HepG2 (cell line): ENCODE measurements at regions not wholly inside any gene's neighbourhood (a gene's known extent, or its start where the extent isn't known, plus 50 kb on each side); places are given as distances from the start of the nearest gene placed in this dataset.

Experiments
- JUND ChIP-seq: sonication (generic); formaldehyde crosslinking; IDR thresholded peaks from 2 replicates; pipeline ENCODE4 v1.8.0; 2022; ENCODE audit warnings: mild to moderate bottlenecking, missing genetic modification reagents
- KLF16 ChIP-seq, 2 experiments: sonication (generic) in 1 of 2; formaldehyde crosslinking in 1 of 2; IDR thresholded peaks; 2 replicates each; pipeline versions ENCODE4 v1.6.1 to v1.8.0; 2016 to 2023; ENCODE audit warnings: missing genetic modification reagents in 2 of 2, missing compliant biosample characterization in 1 of 2
- MEIS2 ChIP-seq: sonication (generic); formaldehyde crosslinking; IDR thresholded peaks from 2 replicates; pipeline ENCODE4 v1.9.0; 2021; ENCODE audit warnings: mild to moderate bottlenecking, missing genetic modification reagents
- MTERF4 ChIP-seq: sonication (generic); formaldehyde crosslinking; IDR thresholded peaks from 2 replicates; pipeline ENCODE4 v1.8.0; 2023; ENCODE audit warnings: mild to moderate bottlenecking, missing genetic modification reagents
- POLR2A ChIP-seq, 2 experiments: IDR thresholded peaks; 2 replicates each; pipeline ENCODE4 v1.6.1; 2011; ENCODE audit warnings: low read depth in 2 of 2, low read length in 2 of 2, mild to moderate bottlenecking in 1 of 2, moderate library complexity in 1 of 2; ENCODE audit not compliant: insufficient read depth in 1 of 2
- SIN3B ChIP-seq: fragments of 150-350 bp; IDR thresholded peaks from 2 replicates; pipeline ENCODE4 v1.6.1; 2014; ENCODE audit warnings: low read length
- SP2 ChIP-seq: sonication (generic); formaldehyde crosslinking; IDR thresholded peaks from 2 replicates; pipeline ENCODE4 v1.5.1; 2020; ENCODE audit warnings: mild to moderate bottlenecking, missing genetic modification reagents
- TF ChIP-seq, protein P1 (sequence below): sonication (generic); formaldehyde crosslinking; IDR thresholded peaks from 2 replicates; pipeline ENCODE4 v1.4.0; 2020; ENCODE audit warnings: missing genetic modification reagents, mild to moderate bottlenecking, borderline replicate concordance

GRCh38 chr7:70986297-70986696 is 145.6 kb upstream of the GALNT17 start:
- TF ChIP-seq MEIS2 (no peak), KLF16 (CRISPR knock-in tag; IDR thresholded peaks at IDR 0.05) (no peak), SP2 (no peak), SIN3B (no peak), MTERF4 (CRISPR knock-in tag) (no peak), POLR2A (IDR thresholded peaks at IDR 0.05; ENCODE audit: insufficient read depth in 1 of 2, low read depth in 2 of 2, low read length in 2 of 2) (no peak), JUND (CRISPR knock-in tag) (no peak)
- TF ChIP-seq, protein P1, sequence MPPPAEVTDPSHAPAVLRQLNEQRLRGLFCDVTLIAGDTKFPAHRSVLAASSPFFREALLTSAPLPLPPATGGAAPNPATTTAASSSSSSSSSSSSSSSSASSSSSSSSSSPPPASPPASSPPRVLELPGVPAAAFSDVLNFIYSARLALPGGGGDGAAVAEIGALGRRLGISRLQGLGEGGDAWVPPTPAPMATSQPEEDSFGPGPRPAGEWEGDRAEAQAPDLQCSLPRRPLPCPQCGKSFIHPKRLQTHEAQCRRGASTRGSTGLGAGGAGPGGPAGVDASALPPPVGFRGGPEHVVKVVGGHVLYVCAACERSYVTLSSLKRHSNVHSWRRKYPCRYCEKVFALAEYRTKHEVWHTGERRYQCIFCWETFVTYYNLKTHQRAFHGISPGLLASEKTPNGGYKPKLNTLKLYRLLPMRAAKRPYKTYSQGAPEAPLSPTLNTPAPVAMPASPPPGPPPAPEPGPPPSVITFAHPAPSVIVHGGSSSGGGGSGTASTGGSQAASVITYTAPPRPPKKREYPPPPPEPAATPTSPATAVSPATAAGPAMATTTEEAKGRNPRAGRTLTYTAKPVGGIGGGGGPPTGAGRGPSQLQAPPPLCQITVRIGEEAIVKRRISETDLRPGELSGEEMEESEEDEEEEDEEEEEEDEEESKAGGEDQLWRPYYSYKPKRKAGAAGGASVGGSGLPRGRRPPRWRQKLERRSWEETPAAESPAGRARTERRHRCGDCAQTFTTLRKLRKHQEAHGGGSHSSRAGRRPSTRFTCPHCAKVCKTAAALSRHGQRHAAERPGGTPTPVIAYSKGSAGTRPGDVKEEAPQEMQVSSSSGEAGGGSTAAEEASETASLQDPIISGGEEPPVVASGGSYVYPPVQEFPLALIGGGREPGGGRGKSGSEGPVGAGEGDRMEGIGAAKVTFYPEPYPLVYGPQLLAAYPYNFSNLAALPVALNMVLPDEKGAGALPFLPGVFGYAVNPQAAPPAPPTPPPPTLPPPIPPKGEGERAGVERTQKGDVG (CRISPR knock-in tag) = no peak
